Loucy (cell line): ENCODE measurements at regions not wholly inside any gene's neighbourhood (a gene's known extent, or its start where the extent isn't known, plus 50 kb on each side); places are given as distances from the start of the nearest gene placed in this dataset.

ENCODE experiments used
- H2AFZ ChIP-seq: fragments of 200-600 bp; sonication (generic); 2 replicates; pipeline ENCODE4 v1.6.0; 2016; ENCODE audit warnings: antibody characterized with exemption, mild to moderate bottlenecking, low read length, moderate library complexity
- H3F3A ChIP-seq: fragments of 200-600 bp; 2 replicates; pipeline ENCODE4 v1.6.0; 2016; ENCODE audit warnings: antibody characterized with exemption, low read depth, mild to moderate bottlenecking
- H3K27me3 ChIP-seq: fragments of 200-600 bp; sonication (generic); 2 replicates; pipeline ENCODE4 v1.6.1; 2014; ENCODE audit warnings: low read length, mild to moderate bottlenecking; ENCODE audit not compliant: insufficient read depth, poor library complexity, severe bottlenecking
- H3K36me3 ChIP-seq: fragments of 200-600 bp; sonication (generic); 2 replicates; pipeline ENCODE4 v1.6.1; 2016; ENCODE audit warnings: low read length; ENCODE audit not compliant: insufficient read depth
- H3K4me1 ChIP-seq: fragments of 200-600 bp; sonication (generic); 2 replicates; pipeline ENCODE4 v1.5.1; 2014; ENCODE audit warnings: low read length, mild to moderate bottlenecking; ENCODE audit not compliant: insufficient read depth, poor library complexity, severe bottlenecking
- H3K4me2 ChIP-seq: fragments of 200-600 bp; sonication (generic); 2 replicates; pipeline ENCODE4 v1.6.0; 2014; ENCODE audit warnings: antibody characterized with exemption, low read length, low read depth, mild to moderate bottlenecking; ENCODE audit not compliant: poor library complexity, severe bottlenecking
- H3K4me3 ChIP-seq: fragments of 200-600 bp; sonication (generic); 2 replicates; pipeline ENCODE4 v1.5.1; 2014; ENCODE audit warnings: low read length, mild to moderate bottlenecking, mixed read lengths; ENCODE audit not compliant: poor library complexity, severe bottlenecking
- H3K79me2 ChIP-seq: fragments of 200-600 bp; sonication (generic); 2 replicates; pipeline ENCODE4 v1.6.1; 2014; ENCODE audit warnings: low read length; ENCODE audit not compliant: insufficient read depth
- H3K9ac ChIP-seq: fragments of 200-600 bp; sonication (generic); 2 replicates; pipeline ENCODE4 v1.6.0; 2014; ENCODE audit warnings: mild to moderate bottlenecking, low read depth, low read length, moderate library complexity; ENCODE audit not compliant: poor library complexity, severe bottlenecking
- H3K9me2 ChIP-seq: fragments of 200-600 bp; sonication (generic); replicated peaks from 2 replicates; pipeline ENCODE4 v1.6.1; 2016; ENCODE audit warnings: low read depth, low read length, mixed read lengths
- H3K9me3 ChIP-seq: fragments of 200-600 bp; sonication (generic); 2 replicates; pipeline ENCODE4 v1.6.1; 2014; ENCODE audit warnings: mild to moderate bottlenecking, antibody characterized with exemption, low read length, low read depth; ENCODE audit not compliant: insufficient read depth
- H4K20me1 ChIP-seq: fragments of 200-600 bp; sonication (generic); 2 replicates; pipeline ENCODE4 v1.6.0; 2014; ENCODE audit warnings: antibody characterized with exemption, low read length, mild to moderate bottlenecking; ENCODE audit not compliant: insufficient read depth, poor library complexity, severe bottlenecking
- EZH2phosphoT487 ChIP-seq: fragments of 200-600 bp; IDR thresholded peaks from 2 replicates; pipeline ENCODE4 v1.6.1; 2018; ENCODE audit warnings: antibody characterized with exemption, mild to moderate bottlenecking, moderate library complexity, borderline replicate concordance
- TF ChIP-seq, protein P1 (sequence below): fragments of 200-600 bp; sonication (generic); conservative IDR thresholded peaks from 2 replicates; pipeline ENCODE4 v1.5.1; 2014; ENCODE audit warnings: mild to moderate bottlenecking, antibody characterized with exemption, low read length

DNA sequence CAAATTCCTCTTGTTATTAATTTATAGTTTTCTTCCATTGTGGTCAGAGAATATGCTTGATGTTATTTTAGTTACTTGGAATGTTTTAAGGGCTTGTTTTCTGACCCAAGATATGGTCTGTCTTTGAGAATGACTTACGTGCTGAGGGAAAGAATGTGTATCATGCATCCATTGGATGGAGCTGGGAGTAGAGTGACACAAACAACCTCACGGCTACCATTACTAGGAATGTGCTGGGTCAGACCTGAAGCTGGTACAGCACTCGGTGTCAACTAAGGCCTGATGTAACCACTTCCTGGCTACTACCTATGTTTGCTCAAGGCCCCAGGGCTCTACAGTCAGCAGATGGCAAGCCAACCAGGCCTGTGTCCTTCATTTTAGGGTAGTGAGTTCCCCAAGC lies 257.8 kb downstream of the FAT4 start:
- H3K4me3 ChIP-seq, result no peak overlapping the region
- no peaks in the 10 kb centered on the region for H3K9me2 ChIP-seq
- H3K27me3 ChIP-seq, result no peaks in the 10 kb centered on the region
- no peaks in the 10 kb centered on the region for H3K4me1 ChIP-seq
- TF ChIP-seq, protein P1, sequence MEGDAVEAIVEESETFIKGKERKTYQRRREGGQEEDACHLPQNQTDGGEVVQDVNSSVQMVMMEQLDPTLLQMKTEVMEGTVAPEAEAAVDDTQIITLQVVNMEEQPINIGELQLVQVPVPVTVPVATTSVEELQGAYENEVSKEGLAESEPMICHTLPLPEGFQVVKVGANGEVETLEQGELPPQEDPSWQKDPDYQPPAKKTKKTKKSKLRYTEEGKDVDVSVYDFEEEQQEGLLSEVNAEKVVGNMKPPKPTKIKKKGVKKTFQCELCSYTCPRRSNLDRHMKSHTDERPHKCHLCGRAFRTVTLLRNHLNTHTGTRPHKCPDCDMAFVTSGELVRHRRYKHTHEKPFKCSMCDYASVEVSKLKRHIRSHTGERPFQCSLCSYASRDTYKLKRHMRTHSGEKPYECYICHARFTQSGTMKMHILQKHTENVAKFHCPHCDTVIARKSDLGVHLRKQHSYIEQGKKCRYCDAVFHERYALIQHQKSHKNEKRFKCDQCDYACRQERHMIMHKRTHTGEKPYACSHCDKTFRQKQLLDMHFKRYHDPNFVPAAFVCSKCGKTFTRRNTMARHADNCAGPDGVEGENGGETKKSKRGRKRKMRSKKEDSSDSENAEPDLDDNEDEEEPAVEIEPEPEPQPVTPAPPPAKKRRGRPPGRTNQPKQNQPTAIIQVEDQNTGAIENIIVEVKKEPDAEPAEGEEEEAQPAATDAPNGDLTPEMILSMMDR, result no peak
- no peak for TF ChIP-seq EZH2phosphoT487
- H3K9me3 ChIP-seq, result no peaks in the 10 kb centered on the region
- no peak overlapping the region for H3K4me2 ChIP-seq
- H3K36me3 ChIP-seq, result no peaks in the 10 kb centered on the region
- H2AFZ ChIP-seq, result no peak overlapping the region
- no peaks in the 10 kb centered on the region for H3F3A ChIP-seq
- no peaks in the 10 kb centered on the region for H3K79me2 ChIP-seq
- no peak overlapping the region for H3K9ac ChIP-seq
- H4K20me1 ChIP-seq, result no peaks in the 10 kb centered on the region

DNA sequence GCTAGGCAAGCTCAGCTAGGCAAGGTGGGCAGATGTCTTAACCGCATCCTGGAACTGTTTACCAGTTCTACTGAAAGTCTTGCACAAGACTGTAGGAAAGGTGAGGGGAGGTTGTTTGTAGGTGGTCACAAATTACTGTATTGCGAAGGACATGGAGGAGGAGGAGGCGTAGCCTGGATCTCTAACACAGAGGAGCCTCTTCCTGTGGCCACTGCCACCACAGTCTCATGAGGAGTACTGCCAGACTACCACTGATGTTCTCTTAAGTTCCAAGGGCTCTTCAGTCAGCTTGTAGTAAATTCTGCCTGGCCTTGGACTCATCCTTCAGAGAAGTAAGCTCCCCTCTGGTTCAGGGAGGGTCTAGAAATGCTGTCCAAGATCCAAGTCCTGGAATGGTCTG lies 258.6 kb downstream of the FAT4 start:
- H4K20me1 ChIP-seq, result no peaks in the 10 kb centered on the region

DNA sequence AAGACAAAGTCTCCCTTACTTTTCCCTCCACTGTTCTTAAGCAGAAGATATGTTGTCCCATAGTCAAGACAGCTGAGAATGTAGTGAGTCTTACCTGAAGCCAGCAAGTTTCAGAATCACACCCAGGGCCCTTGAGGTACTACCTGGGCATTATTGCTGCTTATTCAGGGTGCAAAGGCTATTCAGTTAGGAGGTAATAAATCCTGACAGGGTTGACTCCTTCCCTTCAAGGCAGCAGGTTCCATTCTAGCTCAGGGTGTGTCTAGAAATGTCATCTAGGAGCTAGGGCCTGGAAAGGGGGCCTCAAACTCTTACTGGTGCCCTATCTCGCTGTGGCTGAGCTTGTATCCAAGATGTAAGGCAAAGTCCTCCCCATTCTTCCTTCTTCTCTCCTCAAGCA lies 259.0 kb downstream of the FAT4 start:
- Histone ChIP-seq H3K4me3 (no peak overlapping the region), H3K9ac (no peak overlapping the region), H3K79me2 (no peaks in the 10 kb centered on the region), H4K20me1 (no peaks in the 10 kb centered on the region), H3K9me3 (no peaks in the 10 kb centered on the region), H3K9me2 (no peaks in the 10 kb centered on the region), H3K36me3 (no peaks in the 10 kb centered on the region), H3K4me2 (no peak overlapping the region), H3F3A (no peaks in the 10 kb centered on the region), H3K27me3 (no peaks in the 10 kb centered on the region), H3K4me1 (no peaks in the 10 kb centered on the region), H2AFZ (no peak overlapping the region)
- TF ChIP-seq, protein P1, result no peak
- TF ChIP-seq EZH2phosphoT487, result no peak

More for the DNA sequence above, 258.6 kb downstream of the FAT4 start:
- H3K79me2 ChIP-seq, result no peaks in the 10 kb centered on the region
- no peak overlapping the region for H3K4me3 ChIP-seq
- TF ChIP-seq, protein P1, result no peak
- TF ChIP-seq EZH2phosphoT487, result no peak
- no peak overlapping the region for H2AFZ ChIP-seq
- H3K27me3 ChIP-seq, result no peaks in the 10 kb centered on the region
- H3K9me3 ChIP-seq, result no peaks in the 10 kb centered on the region
- no peak overlapping the region for H3K4me2 ChIP-seq
- no peaks in the 10 kb centered on the region for H3F3A ChIP-seq
- no peaks in the 10 kb centered on the region for H3K4me1 ChIP-seq
- no peaks in the 10 kb centered on the region for H3K9me2 ChIP-seq
- H3K36me3 ChIP-seq, result no peaks in the 10 kb centered on the region
- no peak overlapping the region for H3K9ac ChIP-seq
